GM12875 (cell line): ENCODE measurements at regions not wholly inside any gene's neighbourhood (a gene's known extent, or its start where the extent isn't known, plus 50 kb on each side); places are given as distances from the start of the nearest gene placed in this dataset.

Experiments
- H3K4me3 ChIP-seq: one replicate; pipeline ENCODE4 v1.5.1; 2011; ENCODE audit warnings: low read depth, low read length, control low read depth
- CTCF ChIP-seq: IDR thresholded peaks from 2 replicates; pipeline ENCODE4 v1.5.1; 2011; ENCODE audit warnings: low read depth, mild to moderate bottlenecking, control low read depth, inconsistent platforms, low read length, moderate library complexity, borderline replicate concordance; ENCODE audit not compliant: insufficient read depth

- TF ChIP-seq CTCF: no peak
- no peak overlapping the region for H3K4me3 ChIP-seq
These were observed 396.9 kb upstream of the LRATD1 start for GRCh38 chr2:14235667-14236066.

- H3K4me3 ChIP-seq: no peak overlapping the region
- no peak for TF ChIP-seq CTCF
These were observed 394.6 kb upstream of the LRATD1 start for GRCh38 chr2:14237902-14238301.

GRCh38 chr2:14239605-14240004, 392.9 kb upstream of the LRATD1 start:
- no peak overlapping the region for H3K4me3 ChIP-seq
- no peak for TF ChIP-seq CTCF

- H3K4me3 ChIP-seq: no peak overlapping the region
- TF ChIP-seq CTCF: no peak
These were observed 391.6 kb upstream of the LRATD1 start for GRCh38 chr2:14240868-14241267.

- TF ChIP-seq CTCF: no peak
- H3K4me3 ChIP-seq: no peak overlapping the region
These were observed 386.6 kb upstream of the LRATD1 start for GRCh38 chr2:14245901-14246300.

GRCh38 chr2:14255135-14255820, 377.2 kb upstream of the LRATD1 start:
- no peak overlapping the region for H3K4me3 ChIP-seq
- TF ChIP-seq CTCF: no peak

- no peak for TF ChIP-seq CTCF
- H3K4me3 ChIP-seq: no peak overlapping the region
These were observed 375.6 kb upstream of the LRATD1 start for GRCh38 chr2:14256890-14257289.
